RWPE2 (cell line): ENCODE measurements at regions not wholly inside any gene's neighbourhood (a gene's known extent, or its start where the extent isn't known, plus 50 kb on each side); places are given as distances from the start of the nearest gene placed in this dataset.
"Not testable (repeated sequence)": the region's sequence is repeated elsewhere in the genome, so short reads cannot be mapped to it uniquely, and the experiment has no call there.

Experiments
- ATAC-seq: fragments of 200-7000 bp; cut with Tn5 transposase; 3 replicates; pipeline ENCODE4 v1.9.1; 2021; ENCODE audit warnings: low read depth
- DNase-seq: peaks from one replicate; pipeline ENCODE4 v3.0.0-alpha.2; 2020; ENCODE audit warnings: low spot score
- H3K27ac ChIP-seq: fragments of 450-650 bp; 2 replicates; pipeline ENCODE4 v1.5.1; 2017; ENCODE audit warnings: mild to moderate bottlenecking; ENCODE audit not compliant: poor library complexity, severe bottlenecking
- H3K27me3 ChIP-seq: fragments of 250-450 bp; sonication (Bioruptor Pico); 2 replicates; pipeline ENCODE4 v1.5.1; 2021; ENCODE audit warnings: mild to moderate bottlenecking, moderate library complexity; ENCODE audit not compliant: insufficient read depth, poor library complexity, severe bottlenecking
- H3K36me3 ChIP-seq: fragments of 250-450 bp; sonication (Bioruptor Pico); 2 replicates; pipeline ENCODE4 v1.5.1; 2020; ENCODE audit warnings: low read depth, mild to moderate bottlenecking, moderate library complexity
- H3K4me1 ChIP-seq: fragments of 250-450 bp; sonication (Bioruptor Pico); 2 replicates; pipeline ENCODE4 v1.5.1; 2021; ENCODE audit warnings: mild to moderate bottlenecking, moderate library complexity; ENCODE audit not compliant: insufficient read depth, poor library complexity, severe bottlenecking
- H3K4me3 ChIP-seq: fragments of 250-450 bp; sonication (Bioruptor Pico); 2 replicates; pipeline ENCODE4 v1.5.1; 2021; ENCODE audit warnings: mild to moderate bottlenecking, moderate library complexity; ENCODE audit not compliant: severe bottlenecking
- H3K9me3 ChIP-seq: fragments of 250-450 bp; sonication (Bioruptor Pico); 2 replicates; pipeline ENCODE4 v1.5.1; 2021; ENCODE audit warnings: mild to moderate bottlenecking, moderate library complexity; ENCODE audit not compliant: severe bottlenecking
- CTCF ChIP-seq: fragments of 450-650 bp; IDR thresholded peaks from one replicate; pipeline ENCODE4 v1.5.1; 2017; ENCODE audit warnings: mild to moderate bottlenecking, moderate library complexity; ENCODE audit not compliant: poor library complexity, severe bottlenecking

DNA sequence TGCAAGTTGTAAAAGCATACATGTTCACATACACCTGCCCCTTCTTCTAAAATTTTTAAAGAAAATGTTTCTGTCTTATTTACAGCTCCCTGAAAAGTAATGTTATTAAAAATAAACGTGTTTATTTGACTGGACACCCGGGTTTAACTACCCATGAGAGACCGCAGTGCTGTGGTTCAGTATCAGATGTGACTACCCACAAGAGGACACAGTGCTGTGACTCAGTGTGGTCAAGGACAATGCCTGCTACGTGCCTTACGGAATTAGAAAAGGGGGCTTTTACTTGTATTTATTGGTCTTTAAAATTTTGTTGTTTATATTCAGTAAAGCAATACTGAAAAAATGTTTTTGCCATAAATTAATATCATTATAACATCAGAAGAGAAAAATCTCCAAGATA, 641.4 kb downstream of the TRIML1 start:
- H3K4me3 ChIP-seq: no peak overlapping the region
- no peaks in the 10 kb centered on the region for H3K4me1 ChIP-seq
- H3K9me3 ChIP-seq: no peaks in the 10 kb centered on the region
- no peaks in the 10 kb centered on the region for H3K36me3 ChIP-seq
- no peaks in the 10 kb centered on the region for H3K27me3 ChIP-seq
- TF ChIP-seq CTCF: no peak
- no peak overlapping the region for H3K27ac ChIP-seq
- no peak for ATAC-seq
- no peak for DNase-seq

DNA sequence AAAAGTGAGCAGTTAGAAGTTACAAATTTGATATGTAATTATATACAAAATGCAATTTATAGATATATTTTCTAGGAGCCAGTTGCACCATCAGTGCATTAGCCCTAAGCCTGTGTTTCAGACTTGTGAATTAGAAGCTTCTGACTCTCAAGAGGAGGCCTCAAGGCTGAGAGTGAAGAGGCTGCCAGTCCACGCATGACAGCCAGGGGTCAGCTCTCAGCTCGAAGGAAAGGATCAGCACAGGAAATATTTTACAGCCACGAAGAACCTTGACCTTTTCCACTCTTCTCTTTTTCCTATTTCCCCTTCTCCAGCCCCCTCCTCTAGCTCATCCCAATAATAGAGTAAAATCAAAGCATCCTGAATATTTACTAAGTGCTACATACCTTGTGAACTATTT, 642.4 kb downstream of the TRIML1 start:
- no peak for DNase-seq
- no peaks in the 10 kb centered on the region for H3K9me3 ChIP-seq
- peak; percentile 32 for TF ChIP-seq CTCF
- H3K27ac ChIP-seq: no peak overlapping the region
- no peaks in the 10 kb centered on the region for H3K4me1 ChIP-seq
- ATAC-seq: peak; percentile 44; the same call in 2 of the 3 replicates
- H3K27me3 ChIP-seq: no peaks in the 10 kb centered on the region
- no peak overlapping the region for H3K4me3 ChIP-seq
- no peaks in the 10 kb centered on the region for H3K36me3 ChIP-seq

GRCh38 chr4:188783175-188783574, 643.9 kb downstream of the TRIML1 start:
- no peaks in the 10 kb centered on the region for H3K9me3 ChIP-seq
- no peaks in the 10 kb centered on the region for H3K27me3 ChIP-seq
- DNase-seq (no peak), ATAC-seq (no peak)
- no peaks in the 10 kb centered on the region for H3K4me1 ChIP-seq
- no peaks in the 10 kb centered on the region for H3K36me3 ChIP-seq
- H3K4me3 ChIP-seq: no peak overlapping the region
- TF ChIP-seq CTCF: no peak
- no peak overlapping the region for H3K27ac ChIP-seq

DNA sequence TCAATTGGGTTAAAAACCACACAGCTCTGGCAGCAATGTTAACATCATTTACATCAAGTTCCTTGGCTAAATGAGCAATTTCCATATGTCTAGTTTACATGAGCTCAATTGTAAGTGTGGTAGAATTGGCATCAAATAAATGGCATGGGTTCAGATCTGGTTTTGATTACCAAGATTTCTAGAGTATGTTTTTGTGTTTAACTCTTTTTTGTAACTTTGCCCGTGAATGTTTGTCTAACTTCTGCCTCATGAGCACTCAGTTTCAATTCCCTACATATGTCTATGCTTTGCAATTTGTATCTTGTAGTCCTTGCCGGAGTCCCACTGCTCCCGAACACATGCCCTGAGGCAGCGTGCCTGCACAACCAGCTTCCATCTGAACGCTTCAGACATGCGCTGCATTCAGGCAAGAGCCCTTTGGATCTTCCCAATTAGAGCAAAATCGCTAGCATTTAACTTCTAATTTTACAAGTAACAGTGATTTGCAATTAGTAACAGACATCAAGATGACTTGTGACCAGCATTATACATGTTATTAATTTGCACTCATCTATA, 644.4 kb downstream of the TRIML1 start:
- Histone ChIP-seq H3K27me3 (no peaks in the 10 kb centered on the region), H3K4me1 (no peaks in the 10 kb centered on the region), H3K4me3 (no peak overlapping the region), H3K27ac (no peak overlapping the region), H3K36me3 (no peaks in the 10 kb centered on the region), H3K9me3 (no peaks in the 10 kb centered on the region)
- DNase-seq: no peak
- no peak for TF ChIP-seq CTCF
- no peak for ATAC-seq

DNA sequence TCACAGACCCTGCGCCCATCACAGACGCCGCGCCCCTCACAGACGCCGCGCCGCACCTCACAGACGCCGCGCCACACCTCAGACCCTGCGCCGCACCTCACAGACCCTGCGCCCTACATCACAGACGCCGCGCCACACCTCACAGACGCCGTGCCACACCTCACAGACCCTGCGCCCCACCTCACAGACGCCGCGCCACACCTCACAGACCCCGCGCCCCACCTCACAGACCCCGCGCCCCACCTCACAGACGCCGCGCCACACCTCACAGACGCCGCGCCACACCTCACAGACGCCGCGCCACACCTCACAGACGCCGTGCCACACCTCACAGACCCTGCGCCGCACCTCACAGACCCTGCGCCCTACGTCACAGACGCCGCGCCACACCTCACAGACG, 657.4 kb downstream of the TRIML1 start:
- not testable (repeated sequence) for H3K4me3 ChIP-seq, DNase-seq, H3K27me3 ChIP-seq, ATAC-seq, H3K36me3 ChIP-seq, H3K9me3 ChIP-seq, H3K4me1 ChIP-seq, H3K27ac ChIP-seq

DNA sequence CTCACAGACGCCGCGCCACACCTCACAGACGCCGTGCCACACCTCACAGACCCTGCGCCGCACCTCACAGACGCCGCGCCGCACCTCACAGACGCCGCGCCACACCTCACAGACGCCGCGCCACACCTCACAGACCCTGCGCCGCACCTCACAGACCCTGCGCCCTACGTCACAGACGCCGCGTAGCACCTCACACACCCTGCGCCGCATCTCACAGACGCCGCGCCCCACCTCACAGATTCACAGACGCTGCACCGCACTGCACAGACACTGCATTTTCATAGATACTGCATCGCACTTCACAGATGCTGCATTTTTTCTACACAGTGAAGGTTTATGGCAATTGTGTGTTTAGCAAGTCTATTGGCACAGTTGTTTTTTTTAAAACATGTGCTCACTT, 657.8 kb downstream of the TRIML1 start:
- DNase-seq, H3K4me1 ChIP-seq, H3K9me3 ChIP-seq, H3K36me3 ChIP-seq, H3K4me3 ChIP-seq, H3K27me3 ChIP-seq, H3K27ac ChIP-seq, ATAC-seq: not testable (repeated sequence)
